ENCODE measurements at regions not wholly inside any gene's neighbourhood (a gene's known extent, or its start where the extent isn't known, plus 50 kb on each side); places are given as distances from the start of the nearest gene placed in this dataset.
"Not testable (repeated sequence)": the region's sequence is repeated elsewhere in the genome, so short reads cannot be mapped to it uniquely, and the experiment has no call there.

DNA sequence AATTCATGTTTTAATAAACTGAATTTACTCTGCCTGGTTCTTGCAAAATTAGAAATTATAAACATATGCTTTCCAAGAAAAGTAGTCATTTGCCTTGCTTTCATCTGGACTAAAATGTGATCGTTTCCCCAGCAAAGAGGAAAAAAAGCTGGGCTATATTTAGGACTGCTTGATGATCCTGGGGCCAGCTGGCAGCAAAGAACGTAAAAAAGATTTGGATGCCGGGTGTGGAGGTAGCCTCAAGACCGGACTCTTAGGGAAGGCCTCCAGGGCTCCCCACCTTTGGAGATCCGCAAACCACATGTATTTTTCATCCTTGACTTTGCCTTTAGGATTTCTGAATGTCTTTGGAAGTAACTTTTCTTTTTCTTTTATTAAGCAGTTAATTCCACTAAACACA is 156.1 kb upstream of the SEMA6A start:
- no peak overlapping the region for H3K4me3 ChIP-seq (ENCODE audit: low read depth, low read length)
- DNase-seq (ENCODE audit: low read depth) = no peak
- TF ChIP-seq, protein P1, sequence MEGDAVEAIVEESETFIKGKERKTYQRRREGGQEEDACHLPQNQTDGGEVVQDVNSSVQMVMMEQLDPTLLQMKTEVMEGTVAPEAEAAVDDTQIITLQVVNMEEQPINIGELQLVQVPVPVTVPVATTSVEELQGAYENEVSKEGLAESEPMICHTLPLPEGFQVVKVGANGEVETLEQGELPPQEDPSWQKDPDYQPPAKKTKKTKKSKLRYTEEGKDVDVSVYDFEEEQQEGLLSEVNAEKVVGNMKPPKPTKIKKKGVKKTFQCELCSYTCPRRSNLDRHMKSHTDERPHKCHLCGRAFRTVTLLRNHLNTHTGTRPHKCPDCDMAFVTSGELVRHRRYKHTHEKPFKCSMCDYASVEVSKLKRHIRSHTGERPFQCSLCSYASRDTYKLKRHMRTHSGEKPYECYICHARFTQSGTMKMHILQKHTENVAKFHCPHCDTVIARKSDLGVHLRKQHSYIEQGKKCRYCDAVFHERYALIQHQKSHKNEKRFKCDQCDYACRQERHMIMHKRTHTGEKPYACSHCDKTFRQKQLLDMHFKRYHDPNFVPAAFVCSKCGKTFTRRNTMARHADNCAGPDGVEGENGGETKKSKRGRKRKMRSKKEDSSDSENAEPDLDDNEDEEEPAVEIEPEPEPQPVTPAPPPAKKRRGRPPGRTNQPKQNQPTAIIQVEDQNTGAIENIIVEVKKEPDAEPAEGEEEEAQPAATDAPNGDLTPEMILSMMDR (IDR thresholded peaks at IDR 0.05; ENCODE audit: insufficient read depth, low read depth, low read length) = no peak

DNA sequence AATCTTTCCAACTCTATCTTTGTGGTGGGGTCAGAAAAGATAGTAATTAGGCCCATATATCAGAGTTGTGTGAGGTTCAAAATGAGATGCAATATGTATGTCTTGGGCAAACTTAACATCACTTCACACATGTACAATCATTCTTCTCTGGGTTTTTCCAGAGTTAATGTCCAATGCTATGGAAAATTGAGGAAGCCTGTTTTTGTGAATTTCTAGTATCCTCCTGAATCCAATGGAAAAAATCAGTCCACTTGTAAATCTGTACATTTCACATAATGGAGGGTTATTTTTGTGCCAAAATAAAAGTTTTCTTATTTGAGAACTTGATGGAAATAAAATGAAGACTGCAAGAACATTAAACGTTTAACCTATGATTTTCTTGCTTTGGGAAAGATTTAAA is 155.6 kb upstream of the SEMA6A start:
- DNase-seq (ENCODE audit: low read depth) = no peak
- TF ChIP-seq, protein P1 (IDR thresholded peaks at IDR 0.05; ENCODE audit: insufficient read depth, low read depth, low read length) = no peak
- H3K4me3 ChIP-seq (ENCODE audit: low read depth, low read length) = no peak overlapping the region

DNA sequence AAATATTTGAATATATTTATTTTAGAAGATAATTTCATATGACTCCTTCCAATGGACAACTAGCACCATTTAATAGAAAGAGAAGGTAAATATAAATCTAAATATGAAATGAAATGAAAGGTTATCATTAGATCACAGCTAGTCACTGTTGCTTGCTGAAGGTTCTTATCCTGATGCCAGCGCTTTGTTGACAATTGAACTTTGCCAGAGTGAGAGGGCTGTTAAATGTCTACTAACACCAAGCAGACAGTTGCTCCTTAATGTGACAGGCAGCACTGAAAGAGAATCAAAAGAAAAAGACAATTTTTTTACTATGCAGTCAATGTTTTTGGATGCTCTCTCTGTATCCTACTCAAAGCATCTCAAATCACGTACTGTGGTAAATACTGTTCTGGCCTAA is 152.6 kb upstream of the SEMA6A start:
- DNase-seq (ENCODE audit: low read depth) = no peak
- TF ChIP-seq, protein P1 (IDR thresholded peaks at IDR 0.05; ENCODE audit: insufficient read depth, low read depth, low read length) = no peak
- H3K4me3 ChIP-seq (ENCODE audit: low read depth, low read length) = no peak overlapping the region

DNA sequence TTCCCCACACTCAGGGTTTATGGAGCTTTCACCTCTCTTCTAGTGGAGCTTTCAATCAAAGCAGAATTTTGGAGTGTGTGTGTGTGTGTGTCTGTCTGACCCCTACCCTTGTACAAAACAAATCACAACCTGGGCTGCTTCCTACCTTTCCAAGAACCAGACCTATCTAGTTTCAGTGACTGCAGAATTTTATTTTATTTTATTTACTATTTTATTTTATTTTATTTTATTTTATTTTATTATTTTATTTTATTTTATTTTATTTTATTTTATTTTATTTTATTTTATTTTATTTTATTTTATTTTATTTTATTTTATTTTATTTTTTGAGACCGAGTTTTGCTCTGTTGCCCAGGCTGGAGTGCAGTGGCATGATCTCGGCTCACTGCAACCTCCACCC is 151.6 kb upstream of the SEMA6A start:
- not testable (repeated sequence) for DNase-seq (ENCODE audit: low read depth); H3K4me3 ChIP-seq (ENCODE audit: low read depth, low read length)

DNA sequence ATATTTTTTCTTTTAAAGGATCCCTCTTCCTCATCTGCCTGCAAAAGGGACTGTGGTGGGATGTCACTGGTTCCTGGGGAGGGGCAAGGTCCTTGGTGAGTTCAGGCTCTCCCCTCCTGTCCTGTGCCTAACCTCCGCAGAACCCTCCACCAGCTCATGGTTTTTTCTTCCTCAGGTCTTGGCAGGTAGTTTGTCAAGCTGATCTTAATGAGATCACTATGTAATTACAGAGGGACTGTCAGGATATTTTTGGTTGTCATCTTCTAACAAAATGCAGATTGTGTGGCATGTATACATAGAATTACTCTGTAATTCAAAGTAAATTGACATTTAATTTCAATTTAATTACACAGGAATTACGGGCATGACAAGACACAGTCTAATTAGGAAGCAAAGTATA is 150.3 kb upstream of the SEMA6A start:
- TF ChIP-seq, protein P1 (IDR thresholded peaks at IDR 0.05; ENCODE audit: insufficient read depth, low read depth, low read length) = no peak
- H3K4me3 ChIP-seq (ENCODE audit: low read depth, low read length) = no peak overlapping the region
- DNase-seq (ENCODE audit: low read depth) = no peak

DNA sequence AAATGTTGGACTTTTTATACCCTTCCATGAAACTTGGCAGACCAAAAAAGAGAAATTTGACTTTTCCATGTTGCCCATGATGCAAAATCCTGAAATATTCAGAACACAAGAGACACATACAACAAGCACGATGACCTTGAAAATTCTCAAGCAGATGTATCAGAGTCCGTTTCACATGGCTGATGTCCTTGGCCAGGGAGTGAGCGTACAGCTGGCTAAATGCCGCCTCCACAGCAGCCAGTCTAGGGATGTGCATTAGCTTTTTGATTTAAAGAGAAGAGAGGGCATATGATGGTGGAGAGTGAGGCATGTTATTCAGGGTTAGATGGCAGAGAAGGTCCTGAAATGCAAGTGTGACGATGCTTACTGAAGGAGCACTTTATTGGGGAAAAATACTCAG is 148.0 kb upstream of the SEMA6A start:
- no peak overlapping the region for H3K4me3 ChIP-seq (ENCODE audit: low read depth, low read length)
- TF ChIP-seq, protein P1 (IDR thresholded peaks at IDR 0.05; ENCODE audit: insufficient read depth, low read depth, low read length) = no peak
- no peak for DNase-seq (ENCODE audit: low read depth)

DNA sequence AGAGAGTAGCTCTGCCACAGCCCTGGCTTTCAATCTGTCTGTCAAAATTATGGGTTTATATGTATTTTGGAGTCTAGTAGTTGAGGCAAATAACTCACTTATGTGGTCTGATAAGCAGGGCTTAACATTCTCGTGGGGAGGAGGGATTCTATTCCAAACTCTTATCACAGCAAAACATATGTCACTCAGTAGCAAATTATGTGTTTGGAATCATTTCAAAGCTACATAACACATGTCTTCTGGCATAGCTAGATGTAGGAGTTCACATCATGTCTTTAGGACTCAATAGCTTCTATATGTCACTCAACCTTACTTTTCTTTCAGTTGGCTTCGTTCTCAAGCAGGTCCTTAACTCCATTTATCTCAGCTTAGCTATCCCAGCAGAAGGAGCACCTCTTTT is 144.5 kb upstream of the SEMA6A start:
- H3K4me3 ChIP-seq (ENCODE audit: low read depth, low read length) = no peak overlapping the region
- TF ChIP-seq, protein P1 (IDR thresholded peaks at IDR 0.05; ENCODE audit: insufficient read depth, low read depth, low read length) = no peak
- DNase-seq (ENCODE audit: low read depth) = no peak
